Fibroblast of skin of right quadriceps (primary cell): ENCODE measurements at regions not wholly inside any gene's neighbourhood (a gene's known extent, or its start where the extent isn't known, plus 50 kb on each side); places are given as distances from the start of the nearest gene placed in this dataset.
"Not testable (repeated sequence)": the region's sequence is repeated elsewhere in the genome, so short reads cannot be mapped to it uniquely, and the experiment has no call there.

Source experiments
- DNase-seq: peaks from one replicate; pipeline ENCODE4 v3.0.0-alpha.2; 2013

DNA sequence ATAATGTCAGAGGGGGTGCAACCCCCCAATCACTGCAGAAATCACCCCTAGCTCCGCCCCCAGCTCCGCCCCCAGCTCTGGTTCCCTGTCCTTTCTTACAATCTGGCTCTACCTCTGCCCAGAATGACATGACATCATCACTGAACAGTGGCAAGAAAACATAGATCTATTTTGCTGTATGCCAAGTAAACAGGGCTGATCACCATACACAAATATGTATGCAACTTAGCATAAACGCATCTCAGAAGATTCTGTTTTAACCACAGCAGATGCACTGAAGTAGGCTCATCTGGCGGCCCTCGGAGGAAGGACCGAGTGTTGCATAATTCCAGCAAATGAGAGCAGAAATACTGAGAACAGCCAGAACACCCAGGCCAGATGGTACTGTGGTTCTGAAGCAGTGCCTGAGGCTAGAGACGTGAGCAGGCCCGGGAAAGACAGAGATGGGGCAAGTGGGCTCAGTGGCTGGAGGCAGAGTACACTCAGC lies 293.3 kb upstream of the KLF14 start:
- DNase-seq = peak; percentile 90

DNA sequence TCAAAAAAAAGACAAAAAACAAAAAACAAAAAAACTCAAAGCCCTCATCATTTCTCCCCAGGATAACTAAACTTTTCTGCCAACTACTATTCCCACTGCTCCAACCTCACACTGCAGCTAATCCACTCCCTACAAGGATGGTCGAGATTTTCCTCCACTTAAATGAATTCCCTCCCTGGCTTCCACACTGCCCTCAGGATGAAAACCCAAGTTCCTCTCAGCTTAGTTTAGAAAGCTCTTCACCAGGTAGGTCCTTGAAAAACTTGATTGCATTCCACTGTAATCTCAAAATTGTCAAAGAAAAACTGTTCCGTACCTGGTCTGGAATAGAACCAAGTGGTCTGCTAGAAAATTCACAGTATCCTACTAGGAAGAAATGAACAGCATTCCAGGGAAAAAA lies 294.3 kb upstream of the KLF14 start:
- DNase-seq = no peak

DNA sequence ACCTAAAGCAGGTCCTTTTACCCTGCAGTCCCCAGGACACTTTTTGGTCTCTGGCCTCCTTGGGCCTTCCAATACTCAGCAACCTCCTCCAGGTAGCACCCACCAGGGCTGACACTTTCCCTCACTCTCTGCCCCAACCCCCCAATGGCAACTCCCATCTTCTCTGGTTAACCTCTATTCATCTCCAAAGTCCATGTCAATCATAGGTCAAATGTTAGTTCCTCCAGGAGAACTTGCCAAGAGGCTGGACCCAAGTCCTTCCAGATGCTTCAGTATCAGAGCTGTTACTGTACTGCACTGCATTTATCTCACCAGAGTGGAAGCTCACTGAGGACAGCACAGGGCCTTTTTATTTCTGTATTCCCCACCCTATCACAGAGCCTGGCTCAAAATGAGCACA lies 295.0 kb upstream of the KLF14 start:
- DNase-seq = no peak

DNA sequence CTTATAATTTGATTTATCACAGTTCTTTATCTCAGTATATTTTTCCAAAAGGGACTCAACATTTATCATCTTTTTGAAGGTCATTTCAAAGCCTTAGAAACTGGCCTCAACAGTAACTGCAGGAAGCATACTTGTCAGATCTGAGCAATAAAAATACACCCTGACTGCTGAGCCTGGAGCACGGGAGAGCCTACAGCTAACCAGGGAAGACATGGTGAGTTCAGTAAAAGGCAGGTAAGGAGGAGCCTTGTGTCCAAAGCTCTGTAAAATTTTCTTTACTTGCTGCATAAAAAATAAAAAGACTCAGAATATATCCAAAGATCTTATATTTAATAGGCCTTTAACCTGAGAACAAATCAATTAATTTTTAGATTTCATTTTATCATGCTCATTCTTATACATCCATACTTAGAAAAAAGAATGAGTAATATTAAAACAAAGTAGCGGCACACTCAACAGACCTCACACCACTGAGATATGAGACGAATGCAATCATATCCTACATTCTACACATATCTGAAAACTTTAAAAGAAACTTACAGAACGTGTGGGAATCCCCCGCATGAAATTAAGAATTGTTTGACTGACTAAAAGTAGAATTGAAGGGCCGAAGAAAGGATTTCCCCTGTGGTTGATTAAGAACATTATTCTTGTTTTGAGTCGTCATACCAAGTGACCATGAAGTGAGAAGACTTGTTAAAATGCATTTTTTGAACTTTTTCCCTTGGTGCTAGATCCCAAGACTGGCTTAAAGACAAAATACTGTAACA lies 296.4 kb upstream of the MKLN1 start:
- DNase-seq = no peak

DNA sequence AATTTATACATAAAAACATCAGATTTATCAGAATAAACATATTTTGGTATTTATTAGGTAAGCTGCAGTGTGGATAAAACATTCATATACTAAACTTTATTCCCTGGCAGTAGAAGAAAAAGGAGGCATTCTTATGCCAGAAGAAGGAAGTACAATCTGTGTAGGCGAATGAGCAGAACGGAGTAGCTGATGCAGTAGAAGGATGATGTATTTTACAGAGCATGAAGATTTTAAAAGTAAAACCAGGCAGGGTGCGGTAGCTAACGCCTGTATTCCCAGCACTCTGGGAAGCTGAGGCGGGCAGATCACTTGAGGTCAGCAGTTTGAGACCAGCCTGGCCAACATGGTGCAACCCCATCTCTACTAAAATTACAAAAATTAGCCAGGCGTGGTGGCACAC lies 294.9 kb upstream of the MKLN1 start:
- DNase-seq = no peak

DNA sequence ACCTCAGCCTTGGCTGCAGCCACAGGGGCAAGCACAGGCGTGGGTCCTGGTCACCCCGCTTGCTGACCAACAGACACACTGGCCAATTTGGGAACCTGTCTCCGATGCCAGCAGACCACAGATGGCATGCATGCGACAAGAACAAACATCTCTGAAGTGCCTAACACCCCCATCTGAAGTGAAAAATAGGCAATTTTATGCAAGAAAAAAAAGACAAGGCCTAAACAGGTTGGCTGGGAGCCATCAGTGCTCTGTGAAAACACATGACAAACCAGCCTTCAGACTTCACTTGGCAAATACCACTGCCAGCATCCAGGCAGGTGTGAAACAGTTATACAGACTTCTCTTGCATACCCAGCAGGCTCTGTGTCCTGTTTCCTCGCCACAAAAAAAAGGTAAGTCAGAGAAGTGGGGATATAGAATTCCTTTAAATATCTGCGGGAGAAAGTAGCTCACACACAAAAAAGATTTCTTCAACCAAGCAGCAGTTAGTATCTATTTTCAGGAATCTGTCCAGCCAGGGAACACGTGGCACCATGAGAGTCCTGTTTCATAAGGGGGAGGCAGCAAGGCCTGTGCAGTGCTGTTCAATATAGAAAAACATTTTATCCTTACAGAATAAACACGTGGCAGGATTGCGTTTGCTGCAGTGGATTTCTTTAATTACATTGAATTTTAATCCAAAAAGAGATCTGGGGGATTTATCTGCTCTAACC lies 293.4 kb upstream of the MKLN1 start:
- no peak for DNase-seq

DNA sequence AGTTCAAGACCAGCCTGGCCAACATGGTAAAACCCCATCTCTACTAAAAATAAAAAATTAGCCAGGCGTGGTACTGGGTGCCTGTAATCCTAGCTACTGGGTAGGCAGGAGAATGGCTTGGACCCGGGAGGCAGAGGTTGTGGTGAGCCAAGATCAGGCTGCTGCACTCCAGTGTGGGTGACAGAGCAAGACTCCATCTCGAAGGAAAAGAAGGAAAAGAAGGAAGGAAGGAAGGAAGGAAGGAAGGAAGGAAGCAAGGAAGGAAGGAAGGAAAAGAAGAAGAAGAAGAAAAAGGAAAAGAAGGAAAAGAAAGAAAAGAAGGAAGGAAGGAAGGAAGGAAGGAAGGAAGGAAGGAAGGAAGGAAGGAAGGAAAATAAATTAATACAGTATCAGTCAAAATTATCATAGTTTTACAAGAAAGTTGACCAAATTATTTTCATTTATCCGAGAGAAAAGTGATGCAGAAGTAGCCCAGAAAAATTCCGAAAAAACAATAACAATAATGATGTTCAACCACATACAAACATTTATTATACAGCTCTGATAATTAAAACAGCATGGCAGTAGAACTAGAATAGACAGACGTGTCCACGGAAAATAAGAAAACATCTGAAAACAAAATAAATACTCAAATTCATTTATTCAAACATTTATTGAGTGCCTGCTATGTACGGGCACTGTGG lies 292.4 kb upstream of the MKLN1 start:
- DNase-seq = no peak

DNA sequence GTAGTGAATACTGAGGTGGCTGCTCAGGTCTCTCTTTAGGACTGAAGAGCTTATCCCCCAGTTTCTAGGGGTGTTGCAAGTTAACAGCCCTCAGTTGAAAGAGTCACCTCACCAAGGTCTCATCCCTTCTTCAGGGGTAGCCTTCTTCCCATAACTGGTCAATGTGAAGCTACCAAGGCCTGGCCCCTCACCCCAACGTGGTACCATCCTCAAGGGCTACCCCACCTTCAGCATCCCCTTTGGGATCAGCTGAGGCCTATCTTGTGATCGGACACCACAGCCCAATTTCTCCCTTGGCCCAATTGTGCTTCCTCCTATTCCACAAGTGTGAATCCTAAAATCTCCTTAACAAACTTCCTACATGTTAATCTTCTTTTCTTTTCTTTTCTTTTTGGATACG lies 289.5 kb upstream of the MKLN1 start:
- no peak for DNase-seq

DNA sequence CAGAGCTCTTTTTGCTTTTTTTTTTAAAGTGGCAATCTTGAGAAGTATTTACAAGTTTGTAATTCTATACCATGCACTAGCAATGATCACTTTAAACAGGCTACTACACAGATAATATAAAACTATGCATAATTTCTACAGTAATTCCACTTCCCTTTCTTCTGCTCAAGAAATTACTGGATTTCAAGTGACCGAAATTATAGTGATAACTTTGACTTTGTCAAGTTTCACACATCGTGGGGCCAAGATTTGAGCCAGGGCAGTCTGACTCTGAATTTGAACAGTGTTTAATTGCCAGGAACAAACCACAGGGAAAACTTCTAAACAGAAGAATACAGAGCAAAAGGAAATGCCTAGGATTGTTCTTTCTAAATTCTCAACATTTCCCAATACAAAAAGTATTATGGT lies 288.3 kb upstream of the MKLN1 start:
- peak; percentile 36 for DNase-seq

DNA sequence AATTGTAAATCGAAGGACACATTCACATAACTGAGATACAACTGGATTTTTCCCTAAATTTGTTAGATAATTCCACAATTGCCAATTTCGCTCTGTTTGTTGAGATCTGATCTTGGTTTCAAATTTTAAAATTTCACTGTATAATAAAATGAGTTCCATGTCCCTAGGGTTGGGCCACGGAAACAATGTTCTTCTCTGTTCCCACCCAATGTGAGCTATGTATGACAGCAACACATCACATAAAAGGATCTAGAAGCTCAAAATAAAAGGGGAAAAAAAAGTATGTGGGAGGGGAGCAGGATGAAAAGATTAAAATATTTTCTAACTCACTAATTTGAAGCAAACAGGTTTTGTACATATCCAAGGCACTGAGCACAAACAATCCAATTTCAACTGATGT lies 287.8 kb upstream of the MKLN1 start:
- DNase-seq = no peak

DNA sequence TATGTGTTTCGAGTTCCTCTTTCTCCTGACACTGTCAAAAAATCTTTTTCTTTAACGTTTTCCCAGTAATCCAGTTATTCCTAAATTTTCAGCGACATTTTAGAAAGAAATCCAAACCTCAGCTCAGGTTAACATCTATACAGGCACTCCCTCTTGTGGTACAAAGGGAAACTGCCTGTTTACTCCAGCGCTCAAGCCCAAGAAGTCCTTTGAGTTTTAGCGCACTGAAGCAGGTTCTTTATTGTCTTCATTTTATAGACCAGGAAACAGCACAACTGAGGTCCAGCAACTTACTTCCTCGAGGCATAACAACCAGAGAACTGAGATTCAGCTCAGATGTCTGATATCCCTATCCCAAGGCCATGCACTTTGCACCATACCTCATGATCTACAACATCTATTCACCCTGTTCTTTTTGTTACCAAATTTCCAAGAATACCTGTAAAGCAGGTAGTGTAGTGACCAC lies 287.2 kb upstream of the MKLN1 start:
- peak; percentile 67 for DNase-seq

GRCh38 chr7:131041012-131041695 lies 286.5 kb upstream of the MKLN1 start:
- not testable (repeated sequence) for DNase-seq

DNA sequence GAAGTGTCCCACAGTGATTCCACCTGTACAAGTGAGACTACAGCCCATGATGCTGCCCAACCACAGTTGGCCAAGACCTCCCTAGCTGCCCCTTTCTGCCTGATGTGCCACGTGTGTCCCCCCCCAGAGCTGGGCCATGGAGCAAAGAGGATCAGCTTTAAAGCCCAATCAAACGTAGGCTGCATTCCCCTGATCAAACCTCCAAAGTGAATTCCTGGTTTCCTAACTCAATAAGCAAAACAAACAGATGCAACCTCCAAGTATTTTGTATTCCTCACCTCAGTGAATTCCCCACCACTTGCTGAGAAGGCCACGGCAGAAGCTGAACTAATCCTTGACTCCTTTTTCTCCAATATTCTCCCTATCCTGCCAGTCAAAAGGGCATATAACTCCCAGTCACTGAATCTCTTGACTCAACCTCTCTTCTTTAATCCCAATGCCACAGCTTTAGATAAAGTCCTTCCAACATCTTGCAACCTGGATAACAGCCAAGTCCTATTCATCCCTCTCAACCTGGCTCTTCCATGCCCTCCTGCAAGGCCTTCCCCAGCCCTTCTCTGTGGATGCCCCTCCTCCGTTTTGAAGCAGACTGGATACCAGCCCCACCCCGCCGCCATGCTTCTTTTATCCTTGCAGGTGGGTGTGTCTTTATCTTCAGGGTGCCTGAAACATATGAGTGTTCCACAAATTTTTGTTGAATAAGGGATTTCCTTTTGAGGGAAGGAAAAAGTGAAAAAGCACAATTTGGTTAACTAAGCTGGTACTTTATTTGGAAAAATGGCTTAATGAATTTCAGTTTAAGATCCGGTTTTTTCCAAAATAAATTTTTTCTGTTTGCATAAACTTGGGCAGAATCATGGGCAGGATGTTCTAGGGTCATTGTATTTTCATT lies 285.2 kb upstream of the MKLN1 start:
- DNase-seq = no peak

- DNase-seq = no peak
These were observed 282.1 kb upstream of the MKLN1 start for GRCh38 chr7:131045526-131045925.

DNA sequence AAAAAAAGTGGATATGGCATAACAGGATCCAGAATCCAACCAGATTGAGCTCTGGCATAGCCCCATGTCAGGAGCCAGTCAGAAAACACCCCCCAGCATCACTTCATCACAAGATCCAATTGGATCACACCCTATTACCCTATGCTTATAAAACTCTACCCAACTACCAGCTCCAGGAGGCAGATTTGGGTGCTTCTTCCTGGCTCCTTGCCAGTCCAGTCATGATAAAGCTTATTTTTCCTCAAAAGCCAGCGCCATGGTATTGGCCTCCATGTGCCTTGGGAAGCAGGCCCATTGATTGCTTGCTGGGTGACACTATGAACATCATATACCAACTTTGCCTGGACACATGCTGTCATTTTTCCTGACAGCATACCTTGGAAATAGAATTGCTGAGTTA lies 281.4 kb upstream of the MKLN1 start:
- DNase-seq = no peak

DNA sequence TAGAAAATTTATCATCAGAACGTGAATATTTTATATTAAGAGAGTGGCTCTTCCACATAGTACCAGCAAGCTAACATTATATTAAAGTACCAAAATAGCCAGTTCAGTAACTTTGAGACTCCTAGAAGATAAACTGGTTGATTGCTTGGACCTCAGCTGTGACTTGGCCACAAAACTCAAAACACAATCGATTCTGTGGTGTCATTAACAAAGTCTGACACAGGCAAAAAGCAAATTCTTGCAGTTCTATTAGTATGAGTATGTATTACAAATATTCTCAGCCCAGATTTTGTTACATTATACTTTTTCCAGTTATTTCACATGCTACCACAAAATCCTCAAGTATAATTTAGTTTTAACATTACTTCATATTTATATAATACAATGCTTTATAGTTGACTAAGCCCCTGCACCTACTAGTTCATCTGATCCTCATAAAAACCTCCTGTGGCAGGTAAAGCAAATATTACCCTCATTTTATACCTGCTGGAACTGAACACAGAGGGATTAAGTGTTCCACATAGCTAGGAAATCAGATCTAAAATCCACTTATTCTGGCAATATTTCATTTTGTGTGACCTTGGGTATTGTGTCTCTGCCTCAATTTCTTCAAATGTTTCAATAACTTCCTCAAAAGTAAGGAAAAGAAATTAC lies 279.9 kb upstream of the MKLN1 start:
- no peak for DNase-seq

GRCh38 chr7:131051304-131051703 lies 276.4 kb upstream of the MKLN1 start:
- DNase-seq = no peak

- DNase-seq = no peak
These were observed 275.3 kb upstream of the MKLN1 start for GRCh38 chr7:131052285-131052904.

DNA sequence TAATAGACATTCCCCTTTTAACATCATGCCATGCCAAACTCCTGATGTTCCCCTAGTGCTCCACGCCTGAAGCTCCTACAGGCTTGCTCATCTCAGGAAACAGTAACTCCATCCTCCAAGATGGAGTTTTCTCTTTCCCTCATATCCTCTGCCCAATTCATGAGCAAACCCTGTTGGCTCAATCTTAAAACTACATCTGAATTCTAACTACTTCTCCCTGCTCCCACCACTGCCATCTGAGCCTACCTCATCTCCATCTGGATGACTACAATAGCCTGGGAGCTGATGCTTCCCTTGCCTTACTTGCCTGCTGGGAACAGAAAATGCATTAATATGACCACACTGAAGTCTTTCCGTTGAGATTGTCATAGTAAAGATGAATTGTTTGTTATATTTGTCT lies 271.7 kb upstream of the MKLN1 start:
- DNase-seq = no peak

DNA sequence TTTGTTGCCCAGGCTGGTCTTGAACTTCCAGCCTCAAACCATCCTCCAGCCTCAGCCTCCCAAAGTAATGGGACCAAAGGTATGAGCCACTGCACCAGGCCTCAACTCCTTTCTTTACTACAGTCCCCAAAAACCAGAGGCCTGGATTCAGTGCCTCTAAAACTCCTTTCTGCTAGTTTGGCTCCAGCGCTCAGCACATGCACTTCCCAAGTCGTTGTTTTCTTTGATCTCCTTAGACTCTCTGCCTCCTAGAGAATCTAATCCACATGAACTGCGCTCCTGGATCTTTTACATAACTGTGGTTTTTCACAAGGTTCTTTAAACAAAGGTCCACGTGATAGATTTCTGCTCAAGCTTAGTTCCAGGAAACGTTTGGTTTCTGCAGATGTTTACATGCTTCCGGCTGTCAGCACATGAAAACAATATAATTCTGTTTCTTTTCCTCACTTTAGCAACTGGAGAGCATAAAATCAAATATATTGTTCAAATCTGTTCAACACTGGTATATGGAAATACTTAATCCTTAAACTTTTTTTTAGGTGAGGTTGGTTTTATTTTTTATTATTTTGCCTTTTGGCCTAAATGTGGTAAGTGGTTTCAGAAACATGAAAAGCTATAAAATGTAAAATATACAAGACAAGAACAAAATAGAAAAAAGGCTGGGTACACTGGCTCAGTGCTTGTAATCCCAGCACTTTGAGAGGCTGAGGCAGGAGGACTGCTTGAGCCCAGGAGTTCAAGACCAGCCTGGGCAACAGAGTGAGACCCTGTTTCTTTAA lies 270.5 kb upstream of the MKLN1 start:
- peak; percentile 93 for DNase-seq

DNA sequence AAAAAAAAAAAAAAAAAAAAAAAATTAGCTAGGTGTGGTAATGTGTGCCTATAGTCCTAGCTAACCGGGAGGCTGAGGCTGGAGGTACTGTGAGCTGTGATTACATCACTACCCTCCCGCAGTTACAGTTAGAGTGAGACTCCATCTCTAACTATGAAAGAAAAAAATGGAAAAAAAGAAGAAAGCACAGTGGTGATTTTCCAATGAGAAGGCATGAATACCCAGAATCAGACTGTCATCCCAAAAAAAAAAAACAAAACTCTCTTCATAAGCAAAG lies 269.9 kb upstream of the MKLN1 start:
- no peak for DNase-seq
